ENCODE measurements at regions not wholly inside any gene's neighbourhood (a gene's known extent, or its start where the extent isn't known, plus 50 kb on each side); places are given as distances from the start of the nearest gene placed in this dataset.
"Not testable (repeated sequence)": the region's sequence is repeated elsewhere in the genome, so short reads cannot be mapped to it uniquely, and the experiment has no call there.

GRCh38 chr20:57110121-57111027 lies 156.1 kb downstream of the BMP7 start:
- DNase-seq, result not testable (repeated sequence)

GRCh38 chr20:57111028-57111373 lies 155.4 kb downstream of the BMP7 start:
- no peak for DNase-seq

GRCh38 chr20:57112448-57112847 lies 154.0 kb downstream of the BMP7 start:
- no peak for DNase-seq

GRCh38 chr20:57114290-57115005 lies 152.0 kb downstream of the BMP7 start:
- no peak for DNase-seq

- DNase-seq, result no peak
These were observed 149.1 kb downstream of the BMP7 start for GRCh38 chr20:57117296-57117695.

GRCh38 chr20:57118107-57118769 lies 148.2 kb downstream of the BMP7 start:
- no peak for DNase-seq
